Nephron progenitor cell (in vitro differentiated cells): ENCODE measurements at regions not wholly inside any gene's neighbourhood (a gene's known extent, or its start where the extent isn't known, plus 50 kb on each side); places are given as distances from the start of the nearest gene placed in this dataset.

Experiments used
- DNase-seq: peaks from one replicate; pipeline ENCODE4 v3.0.0; 2021
- H3K27ac Mint-ChIP-seq: 2 replicates; pipeline ENCODE4 v1.8.0; 2021; ENCODE audit warnings: mild to moderate bottlenecking, moderate library complexity, mixed read lengths
- H3K27me3 Mint-ChIP-seq: 2 replicates; pipeline ENCODE4 v1.8.0; 2021; ENCODE audit warnings: mild to moderate bottlenecking, low read depth, mixed read lengths; ENCODE audit not compliant: poor library complexity
- H3K36me3 Mint-ChIP-seq: 2 replicates; pipeline ENCODE4 v1.8.0; 2021; ENCODE audit warnings: low read depth, mixed read lengths
- H3K4me1 Mint-ChIP-seq: 2 replicates; pipeline ENCODE4 v1.8.0; 2021; ENCODE audit warnings: mixed read lengths
- H3K4me3 Mint-ChIP-seq: 2 replicates; pipeline ENCODE4 v1.8.0; 2021; ENCODE audit warnings: mild to moderate bottlenecking, moderate library complexity, mixed read lengths
- H3K9me3 Mint-ChIP-seq: 2 replicates; pipeline ENCODE4 v1.8.0; 2021; ENCODE audit warnings: mild to moderate bottlenecking, moderate library complexity, mixed read lengths
- TF ChIP-seq, protein P1 (sequence below): fragments of 200-600 bp; sonication (generic); IDR thresholded peaks from 2 replicates; pipeline ENCODE4 v1.5.0; 2021; ENCODE audit warnings: antibody characterized with exemption

DNA sequence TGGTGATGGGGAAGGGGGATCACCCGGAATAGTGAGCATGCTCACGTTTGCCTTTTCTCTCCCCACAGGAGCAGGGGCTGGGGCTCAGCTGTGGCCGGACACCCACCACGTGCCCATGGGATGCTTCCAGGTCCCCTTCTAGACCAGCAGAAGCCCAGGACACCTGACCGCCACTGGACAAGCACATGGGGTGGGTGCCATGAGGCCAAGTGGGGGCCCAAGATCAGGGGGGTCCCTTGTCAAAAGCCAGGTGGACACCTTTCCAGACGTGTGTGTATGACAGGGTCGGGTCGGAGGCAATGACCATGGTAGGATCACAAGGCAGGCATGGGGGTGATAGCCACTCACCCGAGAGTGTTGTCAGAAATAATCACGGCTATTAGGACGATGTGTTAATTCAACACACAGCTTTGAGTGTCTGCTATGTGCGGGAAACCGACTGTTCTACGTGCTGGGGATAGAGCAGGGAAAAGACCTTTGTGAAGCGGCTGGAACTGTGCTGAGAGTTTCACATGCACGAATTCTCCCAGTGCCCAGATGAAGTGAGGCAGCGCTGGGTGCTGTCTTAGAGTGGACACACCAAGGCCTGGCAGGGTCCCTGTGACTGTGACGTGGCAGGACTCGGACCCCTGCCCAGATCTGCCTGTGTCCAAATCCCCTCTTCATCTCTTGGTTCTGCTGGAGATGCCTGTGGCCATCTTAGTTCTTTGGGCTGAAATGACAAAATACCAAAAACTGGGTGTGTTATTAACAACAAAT lies 244.7 kb downstream of the NDUFA10 start:
- Mint-ChIP-seq H3K27ac (no peak overlapping the region), H3K36me3 (no peaks in the 10 kb centered on the region), H3K4me1 (peaks cover 24% of the 10 kb centered on the region), H3K27me3 (peaks cover 14% of the 10 kb centered on the region), H3K4me3 (no peak overlapping the region), H3K9me3 (peaks cover 24% of the 10 kb centered on the region)
- no peak for DNase-seq
- TF ChIP-seq, protein P1, sequence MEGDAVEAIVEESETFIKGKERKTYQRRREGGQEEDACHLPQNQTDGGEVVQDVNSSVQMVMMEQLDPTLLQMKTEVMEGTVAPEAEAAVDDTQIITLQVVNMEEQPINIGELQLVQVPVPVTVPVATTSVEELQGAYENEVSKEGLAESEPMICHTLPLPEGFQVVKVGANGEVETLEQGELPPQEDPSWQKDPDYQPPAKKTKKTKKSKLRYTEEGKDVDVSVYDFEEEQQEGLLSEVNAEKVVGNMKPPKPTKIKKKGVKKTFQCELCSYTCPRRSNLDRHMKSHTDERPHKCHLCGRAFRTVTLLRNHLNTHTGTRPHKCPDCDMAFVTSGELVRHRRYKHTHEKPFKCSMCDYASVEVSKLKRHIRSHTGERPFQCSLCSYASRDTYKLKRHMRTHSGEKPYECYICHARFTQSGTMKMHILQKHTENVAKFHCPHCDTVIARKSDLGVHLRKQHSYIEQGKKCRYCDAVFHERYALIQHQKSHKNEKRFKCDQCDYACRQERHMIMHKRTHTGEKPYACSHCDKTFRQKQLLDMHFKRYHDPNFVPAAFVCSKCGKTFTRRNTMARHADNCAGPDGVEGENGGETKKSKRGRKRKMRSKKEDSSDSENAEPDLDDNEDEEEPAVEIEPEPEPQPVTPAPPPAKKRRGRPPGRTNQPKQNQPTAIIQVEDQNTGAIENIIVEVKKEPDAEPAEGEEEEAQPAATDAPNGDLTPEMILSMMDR, result no peak

DNA sequence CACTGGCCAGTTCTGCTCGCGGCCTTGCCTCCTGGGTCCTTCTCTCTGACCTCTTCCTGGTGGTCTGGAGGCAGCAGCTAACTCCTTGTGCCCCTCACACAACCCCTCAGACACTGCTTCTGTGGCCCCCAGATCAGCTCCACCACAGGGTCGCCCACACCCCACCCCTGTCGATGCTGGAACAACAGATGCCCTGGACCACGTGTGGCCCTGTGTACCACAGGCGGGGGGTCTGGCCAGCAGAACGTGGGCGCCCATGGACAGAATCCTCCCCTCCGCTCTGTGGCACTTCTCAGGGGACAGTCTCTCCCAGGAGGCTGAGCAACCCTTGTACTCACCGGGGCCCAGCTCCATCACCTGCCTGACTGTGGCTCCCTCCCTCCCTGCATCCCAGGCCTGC lies 245.6 kb downstream of the NDUFA10 start:
- H3K27ac Mint-ChIP-seq, result no peak overlapping the region
- H3K4me1 Mint-ChIP-seq, result peaks cover 24% of the 10 kb centered on the region
- TF ChIP-seq, protein P1, result no peak
- H3K9me3 Mint-ChIP-seq, result peaks cover 16% of the 10 kb centered on the region
- H3K27me3 Mint-ChIP-seq, result peaks cover 19% of the 10 kb centered on the region
- DNase-seq, result no peak
- no peaks in the 10 kb centered on the region for H3K36me3 Mint-ChIP-seq
- H3K4me3 Mint-ChIP-seq, result no peak overlapping the region

DNA sequence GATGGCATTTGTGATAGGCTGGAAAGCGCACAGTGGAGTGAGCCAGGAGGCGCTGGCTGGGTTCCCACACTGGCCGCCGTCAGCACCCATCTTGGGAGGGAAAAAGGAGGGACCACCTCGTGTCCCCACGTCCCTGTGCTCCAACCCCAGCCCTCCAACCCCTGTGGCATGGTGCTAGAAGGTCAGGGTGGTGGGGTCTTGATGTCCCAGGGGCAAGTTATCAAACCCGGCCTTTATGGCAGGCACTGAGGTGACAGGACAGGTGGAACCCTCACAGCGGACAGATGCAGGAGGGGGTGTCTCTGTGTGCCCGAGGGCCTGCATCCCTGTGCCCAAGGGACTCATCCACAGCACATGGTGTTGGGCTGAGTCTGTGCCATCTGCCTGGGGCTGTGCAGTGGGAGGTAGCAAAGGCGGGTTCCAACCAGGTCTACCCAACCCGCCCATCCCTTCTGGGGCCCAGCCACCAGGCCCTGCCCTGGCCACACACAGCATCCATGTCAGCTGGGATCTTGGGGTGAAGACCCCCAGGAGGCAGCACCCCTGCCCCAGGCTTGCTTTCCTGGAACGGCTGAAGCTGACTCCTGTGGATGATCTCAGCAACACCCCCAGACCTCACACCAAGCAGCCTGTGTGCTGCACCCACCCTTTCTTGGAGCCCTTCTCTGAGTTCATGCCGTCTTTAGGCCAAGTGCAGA lies 246.1 kb downstream of the NDUFA10 start:
- H3K27ac Mint-ChIP-seq, result no peak overlapping the region
- H3K4me3 Mint-ChIP-seq, result no peak overlapping the region
- no peaks in the 10 kb centered on the region for H3K36me3 Mint-ChIP-seq
- TF ChIP-seq, protein P1, result no peak
- H3K27me3 Mint-ChIP-seq, result peaks cover 20% of the 10 kb centered on the region
- H3K4me1 Mint-ChIP-seq, result peaks cover 24% of the 10 kb centered on the region
- peaks cover 15% of the 10 kb centered on the region for H3K9me3 Mint-ChIP-seq
- no peak for DNase-seq

DNA sequence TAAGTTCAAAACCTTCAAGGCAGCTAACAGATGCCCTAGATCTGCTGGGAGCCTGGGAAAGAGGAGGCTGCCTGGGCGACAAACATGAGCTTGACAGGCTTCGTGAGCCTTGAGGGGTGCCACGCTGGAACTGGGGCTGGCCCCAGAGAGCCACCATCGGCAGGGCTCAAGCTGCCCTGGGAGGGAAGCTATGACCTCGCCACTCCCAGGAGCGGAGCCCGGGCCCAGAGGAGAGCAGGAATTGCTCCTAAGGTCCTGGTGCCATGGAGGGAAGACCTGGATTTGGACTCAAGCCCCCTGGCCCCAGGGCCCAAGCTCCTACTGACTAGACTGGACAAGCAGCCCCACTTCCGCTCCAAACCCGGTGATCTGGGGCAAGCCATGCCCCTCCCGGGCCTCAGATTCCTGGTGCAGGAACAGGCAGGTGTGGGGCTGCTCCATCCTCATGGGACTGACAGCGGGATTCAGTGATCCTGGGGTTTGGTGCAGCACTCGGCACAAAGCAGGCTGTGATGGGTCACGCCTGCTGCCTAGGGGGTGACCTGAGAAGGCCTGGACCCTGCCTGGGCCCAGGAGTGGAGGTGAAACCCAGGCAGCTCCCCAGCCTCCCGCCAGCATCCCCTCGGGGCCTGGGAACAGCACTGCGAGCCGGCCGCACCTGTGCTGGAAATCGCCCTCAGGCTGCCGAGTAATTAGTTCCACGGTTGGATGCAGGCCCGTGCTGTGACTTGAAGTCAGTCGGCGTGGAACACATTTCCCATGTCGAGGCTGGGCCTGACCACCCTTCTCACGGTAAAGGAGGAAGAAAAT lies 246.9 kb downstream of the NDUFA10 start:
- peaks cover 24% of the 10 kb centered on the region for H3K4me1 Mint-ChIP-seq
- peaks cover 17% of the 10 kb centered on the region for H3K9me3 Mint-ChIP-seq
- H3K4me3 Mint-ChIP-seq, result no peak overlapping the region
- no peak for DNase-seq
- no peaks in the 10 kb centered on the region for H3K36me3 Mint-ChIP-seq
- no peak overlapping the region for H3K27ac Mint-ChIP-seq
- peaks cover 25% of the 10 kb centered on the region for H3K27me3 Mint-ChIP-seq
- TF ChIP-seq, protein P1, result no peak

DNA sequence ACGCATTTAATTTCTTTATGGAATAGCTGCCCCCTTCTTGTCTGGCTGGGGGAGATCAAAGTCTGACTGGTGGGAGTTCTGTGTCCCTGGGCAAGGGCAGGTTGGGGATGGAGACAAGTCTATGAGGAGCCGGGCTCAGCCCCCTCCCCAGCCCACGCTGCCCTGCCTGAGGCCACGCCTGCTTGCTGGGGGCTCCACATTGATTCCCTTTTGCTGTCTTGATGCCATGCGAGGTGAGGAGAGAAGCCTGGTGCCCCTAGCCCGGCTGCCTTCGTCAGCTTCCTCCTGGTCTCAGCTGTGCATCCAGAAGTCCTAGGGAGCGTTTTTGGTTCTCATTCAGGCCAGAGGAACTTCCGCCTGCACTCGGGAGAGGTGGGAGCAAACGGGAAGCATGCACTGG lies 247.9 kb downstream of the NDUFA10 start:
- H3K4me3 Mint-ChIP-seq, result no peak overlapping the region
- DNase-seq, result no peak
- TF ChIP-seq, protein P1, result no peak
- peaks cover 22% of the 10 kb centered on the region for H3K9me3 Mint-ChIP-seq
- H3K27me3 Mint-ChIP-seq, result peaks cover 33% of the 10 kb centered on the region
- H3K27ac Mint-ChIP-seq, result no peak overlapping the region
- H3K36me3 Mint-ChIP-seq, result no peaks in the 10 kb centered on the region
- H3K4me1 Mint-ChIP-seq, result peaks cover 24% of the 10 kb centered on the region
